CD4-positive, alpha-beta T cell (primary cell): ENCODE measurements at regions not wholly inside any gene's neighbourhood (a gene's known extent, or its start where the extent isn't known, plus 50 kb on each side); places are given as distances from the start of the nearest gene placed in this dataset.

ENCODE experiments used
- ATAC-seq: fragments of 200-7000 bp; cut with Tn5 transposase; one replicate; pipeline ENCODE4 v1.10.0; 2022; ENCODE audit warnings: mild to moderate bottlenecking; ENCODE audit not compliant: poor library complexity
- CTCF ChIA-PET: fragments of 350-600 bp; sonication (Branson Sonifier 250); formaldehyde crosslinking; loops from one replicate; lab custom pipeline; 2021; ENCODE audit warnings: antibody characterized with exemption, inconsistent platforms; lab: Charles Lee
- POLR2A ChIA-PET: fragments of 350-600 bp; sonication (Branson Sonifier 250); formaldehyde crosslinking; loops from one replicate; lab custom pipeline; 2021; ENCODE audit warnings: antibody characterized with exemption, inconsistent platforms; lab: Charles Lee
- DNase-seq, 14 experiments: peaks; one replicate each; pipeline ENCODE4 v3.0.0-alpha.2; 2013 to 2020; ENCODE audit warnings: mixed read lengths in 2 of 14
- H3K27ac ChIP-seq, 2 donors: one replicate each; pipeline versions ENCODE4 v1.5.1 to v1.7.0; 2013; ENCODE audit warnings: low read length in 2 of 2, low read depth in 1 of 2, mild to moderate bottlenecking in 1 of 2
- H3K27me3 ChIP-seq, 2 experiments: 1 replicate in 1 of 2; 2 replicates in 1 of 2; pipeline versions ENCODE4 v1.6.1 to v1.7.0; 2013; ENCODE audit warnings: low read length in 2 of 2, control low read depth in 1 of 2, mild to moderate bottlenecking in 1 of 2, moderate library complexity in 1 of 2; ENCODE audit not compliant: insufficient read depth in 2 of 2, control insufficient read depth in 1 of 2
- H3K36me3 ChIP-seq: one replicate; pipeline ENCODE4 v1.6.1; 2013; ENCODE audit warnings: low read length, control low read depth; ENCODE audit not compliant: insufficient read depth
- H3K4me1 ChIP-seq: one replicate; pipeline ENCODE4 v1.6.1; 2013; ENCODE audit warnings: low read length, control low read depth; ENCODE audit not compliant: insufficient read depth
- H3K4me3 ChIP-seq: one replicate; pipeline ENCODE4 v1.5.1; 2013; ENCODE audit warnings: mild to moderate bottlenecking, low read length, moderate library complexity
- H3K9me3 ChIP-seq, 2 experiments: 1 replicate in 1 of 2; 2 replicates in 1 of 2; pipeline versions ENCODE4 v1.6.1 to v1.7.0; 2013; ENCODE audit warnings: low read length in 2 of 2, mild to moderate bottlenecking in 2 of 2, control low read depth in 1 of 2, moderate library complexity in 1 of 2; ENCODE audit not compliant: control insufficient read depth in 1 of 2, insufficient read depth in 1 of 2
- H3K27ac Mint-ChIP-seq: one replicate; pipeline ENCODE4 v1.8.0; 2020; ENCODE audit warnings: mixed read lengths
- H3K27me3 Mint-ChIP-seq: one replicate; pipeline ENCODE4 v1.8.0; 2021; ENCODE audit warnings: mixed read lengths
- H3K36me3 Mint-ChIP-seq: one replicate; pipeline ENCODE4 v1.8.0; 2021; ENCODE audit warnings: low read depth, mixed read lengths
- H3K4me1 Mint-ChIP-seq: one replicate; pipeline ENCODE4 v1.8.0; 2021; ENCODE audit warnings: low read depth, mixed read lengths
- H3K4me3 Mint-ChIP-seq: one replicate; pipeline ENCODE4 v1.8.0; 2020; ENCODE audit warnings: mild to moderate bottlenecking, mixed read lengths
- H3K9me3 Mint-ChIP-seq: one replicate; pipeline ENCODE4 v1.8.0; 2020; ENCODE audit warnings: mixed read lengths
- CTCF ChIP-seq: fragments of 200-600 bp; IDR thresholded peaks from one replicate; pipeline ENCODE4 v1.8.0; 2022; ENCODE audit warnings: antibody characterized with exemption, mild to moderate bottlenecking
- intact Hi-C, 2 experiments: fragments of 100-400 bp; cut with DNase I in 1 of 2; cut with micrococcal nuclease in 1 of 2; formaldehyde crosslinking; loops; one replicate each; pipeline versions ENCODE4 v1.15.1 to v1.9.0; 2023 to 2025; cut with DNase I, micrococcal nuclease

DNA sequence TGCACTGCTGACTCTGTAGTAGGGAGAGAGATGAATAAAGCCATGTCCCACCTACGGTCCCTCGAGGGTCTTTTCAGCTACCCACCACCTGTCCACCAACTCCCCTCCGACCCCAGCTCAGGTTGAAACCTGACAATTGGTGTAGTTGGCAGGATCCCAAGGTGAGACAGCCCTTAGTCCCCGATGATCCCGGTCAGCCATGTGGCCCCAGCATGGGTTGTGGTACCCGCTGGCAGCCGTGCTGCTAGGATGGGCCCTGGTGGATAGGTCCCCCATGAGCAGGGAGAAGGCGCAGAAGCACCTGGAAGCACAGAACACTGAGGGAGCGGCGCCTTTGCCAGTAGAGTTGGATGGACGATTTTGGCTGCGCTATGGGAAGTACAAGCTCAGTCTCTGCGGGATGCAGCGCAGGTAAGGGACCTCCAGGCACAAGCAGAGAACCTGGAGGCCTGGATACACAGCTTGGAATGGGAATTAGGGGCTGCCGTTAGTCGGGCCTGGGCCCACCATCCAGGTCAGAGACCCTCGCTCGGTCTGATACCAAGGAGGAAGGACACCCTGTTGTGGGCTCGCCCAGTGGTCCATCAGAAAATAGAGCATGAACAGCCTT, 694.6 kb upstream of the AGA start:
- Histone ChIP-seq H3K9me3 (peaks cover 0 to 34% of the 10 kb centered on the region in 2 experiments), H3K36me3 (no peaks in the 10 kb centered on the region), H3K4me3 (no peak overlapping the region), H3K4me1 (no peaks in the 10 kb centered on the region), H3K27me3 (no peaks in the 10 kb centered on the region), H3K27ac (no peak overlapping the region)
- Mint-ChIP-seq H3K4me1 (no peaks in the 10 kb centered on the region), H3K27ac (no peak overlapping the region), H3K36me3 (no peaks in the 10 kb centered on the region), H3K27me3 (no peaks in the 10 kb centered on the region), H3K9me3 (peaks cover 2% of the 10 kb centered on the region), H3K4me3 (no peak overlapping the region)
- intact Hi-C loops, result no loop called here
- no peak for ATAC-seq
- POLR2A ChIA-PET, result no interaction called here
- no peak for TF ChIP-seq CTCF
- CTCF ChIA-PET, result no interaction called here
- no peak for DNase-seq

GRCh38 chr4:178137732-178138471, 695.7 kb upstream of the AGA start:
- H3K27me3 ChIP-seq, result no peaks in the 10 kb centered on the region
- H3K4me3 Mint-ChIP-seq, result no peak overlapping the region
- no peak for DNase-seq
- H3K27me3 Mint-ChIP-seq, result no peaks in the 10 kb centered on the region
- no peak overlapping the region for H3K27ac Mint-ChIP-seq
- CTCF ChIA-PET, result no interaction called here
- no peaks in the 10 kb centered on the region for H3K36me3 ChIP-seq
- no peak for ATAC-seq
- intact Hi-C loops, result no loop called here
- H3K36me3 Mint-ChIP-seq, result no peaks in the 10 kb centered on the region
- H3K9me3 Mint-ChIP-seq, result peaks cover 2% of the 10 kb centered on the region
- H3K27ac ChIP-seq, result no peak overlapping the region
- H3K4me3 ChIP-seq, result no peak overlapping the region
- H3K4me1 Mint-ChIP-seq, result no peaks in the 10 kb centered on the region
- H3K4me1 ChIP-seq, result no peaks in the 10 kb centered on the region
- POLR2A ChIA-PET, result no interaction called here
- H3K9me3 ChIP-seq, result peaks cover 0 to 37% of the 10 kb centered on the region in 2 experiments
- TF ChIP-seq CTCF, result no peak

GRCh38 chr4:178138491-178138890, 696.3 kb upstream of the AGA start:
- Mint-ChIP-seq H3K4me1 (no peaks in the 10 kb centered on the region), H3K36me3 (no peaks in the 10 kb centered on the region), H3K27ac (no peak overlapping the region), H3K4me3 (no peak overlapping the region), H3K9me3 (peaks cover 5% of the 10 kb centered on the region), H3K27me3 (no peaks in the 10 kb centered on the region)
- ChIA-PET CTCF (no interaction called here), POLR2A (no interaction called here)
- no peak overlapping the region for H3K27ac ChIP-seq
- H3K9me3 ChIP-seq, result peaks cover 0 to 37% of the 10 kb centered on the region in 2 experiments
- H3K4me1 ChIP-seq, result no peaks in the 10 kb centered on the region
- H3K27me3 ChIP-seq, result no peaks in the 10 kb centered on the region
- intact Hi-C loops, result no loop called here
- H3K4me3 ChIP-seq, result no peak overlapping the region
- H3K36me3 ChIP-seq, result no peaks in the 10 kb centered on the region
- no peak for TF ChIP-seq CTCF
- DNase-seq, result no peak
- no peak for ATAC-seq
